ENCODE measurements at regions not wholly inside any gene's neighbourhood (a gene's known extent, or its start where the extent isn't known, plus 50 kb on each side); places are given as distances from the start of the nearest gene placed in this dataset.
A peak's percentile ranks its signal among the peaks of the same experiment; 100 is the strongest.

DNA sequence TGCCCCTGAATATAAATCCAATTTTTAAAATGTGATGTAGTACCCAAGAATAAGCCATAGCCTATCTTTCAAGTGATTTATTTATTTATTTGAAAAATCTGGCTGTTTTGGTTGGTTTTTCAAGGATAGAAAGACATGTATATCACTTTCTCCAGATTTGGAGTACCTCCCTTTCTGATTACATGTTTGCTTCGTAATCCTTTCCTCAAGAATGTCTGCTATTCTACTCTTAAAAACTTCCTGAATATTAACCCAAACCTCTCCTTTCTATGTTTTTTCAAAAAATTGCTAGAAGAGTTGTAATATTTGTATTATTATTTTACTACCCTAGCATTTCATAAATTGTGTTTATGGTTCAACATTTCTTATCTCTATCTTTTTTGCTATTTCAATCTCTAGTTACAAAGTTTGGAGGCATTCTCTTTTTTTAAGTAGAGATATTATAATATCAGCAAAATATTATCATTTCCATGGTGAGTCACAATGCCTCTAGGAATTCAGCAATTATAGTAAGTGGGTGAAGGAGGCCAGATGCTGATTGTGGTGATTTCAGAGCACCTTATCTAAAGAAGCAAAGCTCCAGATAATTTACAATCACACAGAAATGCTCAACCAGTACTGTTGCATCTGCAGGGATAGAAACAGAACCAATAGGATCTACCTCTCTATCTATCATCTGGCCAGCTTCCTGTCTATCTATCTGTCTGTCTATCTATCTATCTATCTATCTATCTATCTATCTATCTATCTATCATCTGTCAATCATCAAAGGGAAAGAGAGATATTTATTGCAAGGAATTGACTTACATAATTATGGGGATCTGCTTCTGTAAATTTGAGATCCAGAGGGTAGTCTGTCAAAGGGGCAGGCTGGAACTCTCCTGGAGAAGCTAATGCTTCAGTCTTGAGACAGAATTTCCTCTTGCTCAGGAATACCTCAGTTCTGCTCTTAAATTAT, 412.5 kb upstream of the SEMA3C start:
- peak; percentile 32 to 45 for DNase-seq (ENCODE audit: low read depth in 2 of 2)
- no peak for TF ChIP-seq CTCF (IDR thresholded peaks at IDR 0.05; ENCODE audit: low read depth, low read length)
- no peak overlapping the region for H3K4me3 ChIP-seq (replicated peaks in 1 of 2; ENCODE audit: low read depth in 2 of 2, low read length in 2 of 2)

GRCh38 chr7:81330108-81330507, 411.3 kb upstream of the SEMA3C start:
- no peak for TF ChIP-seq CTCF (IDR thresholded peaks at IDR 0.05; ENCODE audit: low read depth, low read length)
- H3K4me3 ChIP-seq (replicated peaks in 1 of 2; ENCODE audit: low read depth in 2 of 2, low read length in 2 of 2): no peak overlapping the region
- DNase-seq (ENCODE audit: low read depth in 2 of 2): no peak

GRCh38 chr7:81327468-81328266, 408.8 kb upstream of the SEMA3C start:
- no peak overlapping the region for H3K4me3 ChIP-seq (replicated peaks in 1 of 2; ENCODE audit: low read depth in 2 of 2, low read length in 2 of 2)
- no peak for TF ChIP-seq CTCF (IDR thresholded peaks at IDR 0.05; ENCODE audit: low read depth, low read length)
- DNase-seq (ENCODE audit: low read depth in 2 of 2): peak in 1 of 2 donors; percentile 17

DNA sequence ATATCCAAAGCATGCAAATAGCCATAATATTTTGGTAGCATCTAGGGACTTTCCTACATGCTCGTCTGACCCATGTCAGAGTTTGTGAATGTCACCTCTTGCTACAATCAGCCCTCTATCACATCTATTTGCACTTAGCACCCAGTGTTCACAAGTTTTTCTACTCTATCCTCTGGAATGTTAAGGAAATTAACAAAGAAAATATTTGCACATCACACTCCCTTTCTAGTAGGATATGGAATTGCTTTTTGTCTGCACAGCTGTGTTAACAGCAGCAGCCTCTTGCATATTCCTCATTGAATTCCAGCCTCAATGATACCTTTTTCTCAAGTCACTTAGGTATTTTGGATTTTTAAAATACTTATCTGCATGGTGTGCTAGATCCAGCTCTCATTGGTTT, 403.1 kb upstream of the SEMA3C start:
- DNase-seq (ENCODE audit: low read depth in 2 of 2): no peak
- H3K4me3 ChIP-seq (replicated peaks in 1 of 2; ENCODE audit: low read depth in 2 of 2, low read length in 2 of 2): no peak overlapping the region
- no peak for TF ChIP-seq CTCF (IDR thresholded peaks at IDR 0.05; ENCODE audit: low read depth, low read length)

GRCh38 chr7:81317741-81318140, 398.9 kb upstream of the SEMA3C start:
- TF ChIP-seq CTCF (IDR thresholded peaks at IDR 0.05; ENCODE audit: low read depth, low read length): no peak
- H3K4me3 ChIP-seq (replicated peaks in 1 of 2; ENCODE audit: low read depth in 2 of 2, low read length in 2 of 2): no peak overlapping the region
- no peak for DNase-seq (ENCODE audit: low read depth in 2 of 2)

- DNase-seq (ENCODE audit: low read depth in 2 of 2): peak; percentile 24 to 45
- no peak for TF ChIP-seq CTCF (IDR thresholded peaks at IDR 0.05; ENCODE audit: low read depth, low read length)
Measured at GRCh38 chr7:81308643-81309322, 389.9 kb upstream of the SEMA3C start.

More at GRCh38 chr7:81308643-81309322, 389.9 kb upstream of the SEMA3C start:
- H3K4me3 ChIP-seq (replicated peaks in 1 of 2; ENCODE audit: low read depth in 2 of 2, low read length in 2 of 2): no peak overlapping the region

Data from cardiac fibroblast (primary cell).